Tibial nerve (tissue), 3 donors: ENCODE measurements at regions not wholly inside any gene's neighbourhood (a gene's known extent, or its start where the extent isn't known, plus 50 kb on each side); places are given as distances from the start of the nearest gene placed in this dataset.

ENCODE experiments used
- EP300 ChIP-seq, 2 donors: sonication (generic); formaldehyde crosslinking; IDR thresholded peaks; one replicate each; pipeline ENCODE4 v1.6.1; 2017; ENCODE audit warnings: antibody characterized with exemption in 2 of 2, mild to moderate bottlenecking in 1 of 2
- POLR2A ChIP-seq, 2 donors: fragments of 450-650 bp; IDR thresholded peaks; one replicate each; pipeline ENCODE4 v1.6.1; 2017; ENCODE audit warnings: antibody characterized with exemption in 2 of 2, mild to moderate bottlenecking in 2 of 2, moderate library complexity in 2 of 2

GRCh38 chrY:7663261-7663660, 751.7 kb upstream of the AMELY start:
- TF ChIP-seq POLR2A (IDR thresholded peaks at IDR 0.05) (no peak), EP300 (IDR thresholded peaks at IDR 0.05) (no peak)
